ENCODE measurements at regions not wholly inside any gene's neighbourhood (a gene's known extent, or its start where the extent isn't known, plus 50 kb on each side); places are given as distances from the start of the nearest gene placed in this dataset.

GRCh38 chr3:127377801-127378655, 90.2 kb upstream of the PRR20G start:
- Histone ChIP-seq H3K79me2 (ENCODE audit: low read length) (no peaks in the 10 kb centered on the region), H3K36me3 (replicated peaks; ENCODE audit: low read depth, low read length) (no peaks in the 10 kb centered on the region), H2AFZ (ENCODE audit: low read depth, low read length) (no peak overlapping the region), H3K27ac (ENCODE audit: low read length) (no peak overlapping the region), H3K9me3 (ENCODE audit: insufficient read depth, low read length) (peaks cover 3% of the 10 kb centered on the region; the same call in 1 of the 2 replicates), H3K4me3 (ENCODE audit: low read length) (no peak overlapping the region), H3K9ac (ENCODE audit: low read length) (no peak overlapping the region), H3K27me3 (ENCODE audit: low read depth, low read length) (peaks cover 20% of the 10 kb centered on the region), H3K4me2 (ENCODE audit: low read length) (no peak overlapping the region), H3K4me1 (ENCODE audit: low read length) (no peaks in the 10 kb centered on the region), H4K20me1 (ENCODE audit: insufficient read depth, low read length) (no peaks in the 10 kb centered on the region)
- TF ChIP-seq CTCF (IDR thresholded peaks at IDR 0.05; ENCODE audit: low read depth, low read length) (no peak), EZH2phosphoT487 (IDR thresholded peaks at IDR 0.05; ENCODE audit: low read depth) (no peak)

- H3K9me3 ChIP-seq (ENCODE audit: insufficient read depth, low read length): no peaks in the 10 kb centered on the region
Measured at GRCh38 chr3:127375151-127375930, 87.5 kb upstream of the PRR20G start.

GRCh38 chr3:127374086-127375010, 86.5 kb upstream of the PRR20G start:
- no peaks in the 10 kb centered on the region for H3K79me2 ChIP-seq (ENCODE audit: low read length)
- no peaks in the 10 kb centered on the region for H3K9me3 ChIP-seq (ENCODE audit: insufficient read depth, low read length)
- H3K4me2 ChIP-seq (ENCODE audit: low read length): no peak overlapping the region
- H2AFZ ChIP-seq (ENCODE audit: low read depth, low read length): no peak overlapping the region
- H3K9ac ChIP-seq (ENCODE audit: low read length): no peak overlapping the region
- H3K4me3 ChIP-seq (ENCODE audit: low read length): no peak overlapping the region
- no peaks in the 10 kb centered on the region for H4K20me1 ChIP-seq (ENCODE audit: insufficient read depth, low read length)
- TF ChIP-seq EZH2phosphoT487 (IDR thresholded peaks at IDR 0.05; ENCODE audit: low read depth) (no peak), CTCF (IDR thresholded peaks at IDR 0.05; ENCODE audit: low read depth, low read length) (peak; percentile 46)
- H3K4me1 ChIP-seq (ENCODE audit: low read length): no peaks in the 10 kb centered on the region
- H3K27ac ChIP-seq (ENCODE audit: low read length): no peak overlapping the region
- H3K36me3 ChIP-seq (replicated peaks; ENCODE audit: low read depth, low read length): no peaks in the 10 kb centered on the region
- H3K27me3 ChIP-seq (ENCODE audit: low read depth, low read length): 0 out of 2 replicates have a peak, but pooled peaks cover 12% of the 10 kb centered on the region

More at GRCh38 chr3:127375151-127375930, 87.5 kb upstream of the PRR20G start:
- no peak for TF ChIP-seq EZH2phosphoT487 (IDR thresholded peaks at IDR 0.05; ENCODE audit: low read depth)
- TF ChIP-seq CTCF (IDR thresholded peaks at IDR 0.05; ENCODE audit: low read depth, low read length): no peak
- Histone ChIP-seq H2AFZ (ENCODE audit: low read depth, low read length) (no peak overlapping the region), H3K79me2 (ENCODE audit: low read length) (no peaks in the 10 kb centered on the region), H3K36me3 (replicated peaks; ENCODE audit: low read depth, low read length) (no peaks in the 10 kb centered on the region), H4K20me1 (ENCODE audit: insufficient read depth, low read length) (no peaks in the 10 kb centered on the region), H3K4me3 (ENCODE audit: low read length) (no peak overlapping the region), H3K4me1 (ENCODE audit: low read length) (no peaks in the 10 kb centered on the region), H3K4me2 (ENCODE audit: low read length) (no peak overlapping the region), H3K27me3 (ENCODE audit: low read depth, low read length) (0 out of 2 replicates have a peak, but pooled peaks cover 15% of the 10 kb centered on the region), H3K9ac (ENCODE audit: low read length) (no peak overlapping the region), H3K27ac (ENCODE audit: low read length) (no peak overlapping the region)
